ENCODE measurements at regions not wholly inside any gene's neighbourhood (a gene's known extent, or its start where the extent isn't known, plus 50 kb on each side); places are given as distances from the start of the nearest gene placed in this dataset.

DNA sequence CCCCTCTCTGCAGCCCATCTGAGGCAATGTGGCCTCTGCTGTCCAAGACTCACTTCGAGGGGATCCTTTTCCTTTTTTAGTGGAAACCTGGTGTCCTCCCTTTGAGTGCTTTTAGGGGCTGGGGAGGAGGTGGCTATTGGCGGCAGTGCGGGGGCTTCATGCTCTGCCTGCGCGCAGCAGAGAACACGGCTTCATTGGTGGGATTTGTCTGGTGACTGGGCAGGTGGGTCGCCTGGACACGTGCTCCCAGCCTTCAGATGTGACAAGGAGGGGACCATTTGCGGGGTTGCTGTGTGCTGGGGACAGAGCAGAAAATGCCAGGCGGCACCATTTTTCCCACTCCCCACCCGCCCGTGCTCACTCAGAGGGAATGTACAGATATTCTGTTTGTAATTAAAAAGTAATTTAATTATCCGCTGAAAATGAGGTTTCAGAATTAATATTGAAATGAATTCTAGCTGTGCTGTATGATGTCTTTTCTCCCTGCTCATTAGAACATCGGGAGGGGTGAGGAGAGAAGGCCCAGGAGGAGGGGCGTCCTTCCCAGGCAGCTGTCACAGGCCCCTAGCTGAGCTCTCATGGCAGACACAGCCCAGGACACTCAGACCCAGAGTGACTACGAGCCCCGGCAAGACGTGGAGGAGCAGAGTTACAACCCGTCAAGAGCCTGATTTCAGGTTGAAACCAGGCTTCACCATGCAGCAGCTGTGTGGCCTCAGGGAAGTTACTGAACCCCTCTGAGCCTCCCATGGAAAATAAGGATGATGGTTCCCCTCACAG is 417.2 kb upstream of the SULF2 start:
- no peaks in the 10 kb centered on the region for H3K4me1 ChIP-seq
- intact Hi-C loops (cut with micrococcal nuclease): no loop called here
- no peak for DNase-seq
- H3K27me3 ChIP-seq (ENCODE audit: low read depth): peaks cover 44% of the 10 kb centered on the region
- no peak overlapping the region for H3K4me3 ChIP-seq
- no peaks in the 10 kb centered on the region for H3K9me3 ChIP-seq (replicated peaks)
- no peaks in the 10 kb centered on the region for H3K36me3 ChIP-seq
- no peak overlapping the region for H3K27ac ChIP-seq (replicated peaks)
- TF ChIP-seq, protein P1, sequence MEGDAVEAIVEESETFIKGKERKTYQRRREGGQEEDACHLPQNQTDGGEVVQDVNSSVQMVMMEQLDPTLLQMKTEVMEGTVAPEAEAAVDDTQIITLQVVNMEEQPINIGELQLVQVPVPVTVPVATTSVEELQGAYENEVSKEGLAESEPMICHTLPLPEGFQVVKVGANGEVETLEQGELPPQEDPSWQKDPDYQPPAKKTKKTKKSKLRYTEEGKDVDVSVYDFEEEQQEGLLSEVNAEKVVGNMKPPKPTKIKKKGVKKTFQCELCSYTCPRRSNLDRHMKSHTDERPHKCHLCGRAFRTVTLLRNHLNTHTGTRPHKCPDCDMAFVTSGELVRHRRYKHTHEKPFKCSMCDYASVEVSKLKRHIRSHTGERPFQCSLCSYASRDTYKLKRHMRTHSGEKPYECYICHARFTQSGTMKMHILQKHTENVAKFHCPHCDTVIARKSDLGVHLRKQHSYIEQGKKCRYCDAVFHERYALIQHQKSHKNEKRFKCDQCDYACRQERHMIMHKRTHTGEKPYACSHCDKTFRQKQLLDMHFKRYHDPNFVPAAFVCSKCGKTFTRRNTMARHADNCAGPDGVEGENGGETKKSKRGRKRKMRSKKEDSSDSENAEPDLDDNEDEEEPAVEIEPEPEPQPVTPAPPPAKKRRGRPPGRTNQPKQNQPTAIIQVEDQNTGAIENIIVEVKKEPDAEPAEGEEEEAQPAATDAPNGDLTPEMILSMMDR (IDR thresholded peaks at IDR 0.05; ENCODE audit: borderline replicate concordance): no peak

- intact Hi-C loops (cut with micrococcal nuclease): no loop called here
- TF ChIP-seq, protein P1 (IDR thresholded peaks at IDR 0.05; ENCODE audit: borderline replicate concordance): no peak
- no peak for DNase-seq
- Histone ChIP-seq H3K36me3 (no peaks in the 10 kb centered on the region), H3K9me3 (replicated peaks) (no peaks in the 10 kb centered on the region), H3K27me3 (ENCODE audit: low read depth) (peaks cover 49% of the 10 kb centered on the region), H3K4me1 (no peaks in the 10 kb centered on the region), H3K27ac (replicated peaks) (no peak overlapping the region), H3K4me3 (no peak overlapping the region)
Measured at GRCh38 chr20:48201885-48202284, 416.6 kb upstream of the SULF2 start.

DNA sequence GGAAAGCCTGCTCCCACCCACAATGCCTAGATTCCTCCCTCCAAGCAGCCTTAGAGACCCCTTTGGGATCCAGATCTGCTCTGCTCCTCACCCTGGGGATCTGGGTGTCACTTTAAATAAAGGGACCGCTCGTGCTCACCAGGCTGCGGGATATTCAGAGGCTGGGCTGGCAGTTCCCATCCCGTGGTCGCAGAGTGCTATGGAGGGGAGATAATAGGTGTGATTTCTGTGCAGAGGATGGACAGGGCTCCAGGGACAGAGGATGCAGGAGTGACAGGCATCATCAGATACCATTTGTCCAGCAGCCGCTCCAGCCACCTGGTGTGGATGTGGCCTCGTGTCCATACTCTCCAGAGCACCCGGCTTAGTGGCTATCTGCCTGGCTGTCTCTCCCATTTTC is 415.9 kb upstream of the SULF2 start:
- DNase-seq: no peak
- intact Hi-C loops (cut with micrococcal nuclease): no loop called here
- Histone ChIP-seq H3K36me3 (no peaks in the 10 kb centered on the region), H3K27me3 (ENCODE audit: low read depth) (peaks cover 56% of the 10 kb centered on the region), H3K4me3 (no peak overlapping the region), H3K9me3 (replicated peaks) (no peaks in the 10 kb centered on the region), H3K27ac (replicated peaks) (no peak overlapping the region), H3K4me1 (no peaks in the 10 kb centered on the region)
- TF ChIP-seq, protein P1 (IDR thresholded peaks at IDR 0.05; ENCODE audit: borderline replicate concordance): no peak

GRCh38 chr20:48198929-48199451 is 413.7 kb upstream of the SULF2 start:
- no peak for DNase-seq

GRCh38 chr20:48197066-48197465 is 411.8 kb upstream of the SULF2 start:
- TF ChIP-seq, protein P1 (IDR thresholded peaks at IDR 0.05; ENCODE audit: borderline replicate concordance): no peak
- peaks cover 59% of the 10 kb centered on the region for H3K27me3 ChIP-seq (ENCODE audit: low read depth)
- H3K27ac ChIP-seq (replicated peaks): no peak overlapping the region
- DNase-seq: no peak
- H3K36me3 ChIP-seq: no peaks in the 10 kb centered on the region
- H3K4me1 ChIP-seq: no peaks in the 10 kb centered on the region
- intact Hi-C loops (cut with micrococcal nuclease): no loop called here
- no peak overlapping the region for H3K4me3 ChIP-seq
- H3K9me3 ChIP-seq (replicated peaks): no peaks in the 10 kb centered on the region

More at GRCh38 chr20:48198929-48199451, 413.7 kb upstream of the SULF2 start:
- H3K27ac ChIP-seq (replicated peaks): no peak overlapping the region
- H3K4me1 ChIP-seq: no peaks in the 10 kb centered on the region
- peaks cover 58% of the 10 kb centered on the region for H3K27me3 ChIP-seq (ENCODE audit: low read depth)
- intact Hi-C loops (cut with micrococcal nuclease): no loop called here
- no peaks in the 10 kb centered on the region for H3K36me3 ChIP-seq
- no peak overlapping the region for H3K4me3 ChIP-seq
- no peaks in the 10 kb centered on the region for H3K9me3 ChIP-seq (replicated peaks)
- TF ChIP-seq, protein P1 (IDR thresholded peaks at IDR 0.05; ENCODE audit: borderline replicate concordance): no peak
